Activated B cell treated with CpG ODN at 0.5 μM for 24 hours (primary cell): ENCODE measurements at regions not wholly inside any gene's neighbourhood (a gene's known extent, or its start where the extent isn't known, plus 50 kb on each side); places are given as distances from the start of the nearest gene placed in this dataset.
"Not testable (repeated sequence)": the region's sequence is repeated elsewhere in the genome, so short reads cannot be mapped to it uniquely, and the experiment has no call there.

Source experiments
- ATAC-seq: fragments of 200-7000 bp; cut with Tn5 transposase; one replicate; pipeline ENCODE4 v1.10.0; 2021; ENCODE audit warnings: low read depth, mild to moderate bottlenecking, moderate library complexity
- CTCF ChIA-PET: fragments of 350-600 bp; sonication (Branson Sonifier 250); formaldehyde crosslinking; loops from one replicate; lab custom pipeline; 2021; ENCODE audit warnings: antibody characterized with exemption; lab: Charles Lee
- POLR2A ChIA-PET: fragments of 350-600 bp; sonication (Branson Sonifier 250); formaldehyde crosslinking; loops from one replicate; lab custom pipeline; 2021; ENCODE audit warnings: antibody characterized with exemption; lab: Charles Lee
- DNase-seq: peaks from one replicate; pipeline ENCODE4 v3.0.0; 2022
- H3K27ac Mint-ChIP-seq: one replicate; pipeline ENCODE4 v1.8.0; 2020; ENCODE audit warnings: mixed read lengths
- H3K27me3 Mint-ChIP-seq: one replicate; pipeline ENCODE4 v1.8.0; 2021; ENCODE audit warnings: mixed read lengths
- H3K36me3 Mint-ChIP-seq: one replicate; pipeline ENCODE4 v1.8.0; 2021; ENCODE audit warnings: low read depth, mixed read lengths
- H3K4me1 Mint-ChIP-seq: one replicate; pipeline ENCODE4 v1.8.0; 2021; ENCODE audit warnings: mixed read lengths
- H3K4me3 Mint-ChIP-seq: one replicate; pipeline ENCODE4 v1.8.0; 2020; ENCODE audit warnings: mild to moderate bottlenecking, mixed read lengths
- H3K9me3 Mint-ChIP-seq: one replicate; pipeline ENCODE4 v1.8.0; 2020; ENCODE audit warnings: mixed read lengths
- intact Hi-C: fragments of 100-400 bp; cut with micrococcal nuclease; formaldehyde crosslinking; loops from one replicate; pipeline ENCODE4 v1.15.1; 2024
- TF ChIP-seq, protein P1 (sequence below): fragments of 200-600 bp; IDR thresholded peaks from one replicate; pipeline ENCODE4 v1.8.0; 2022; ENCODE audit warnings: antibody characterized with exemption, mild to moderate bottlenecking

DNA sequence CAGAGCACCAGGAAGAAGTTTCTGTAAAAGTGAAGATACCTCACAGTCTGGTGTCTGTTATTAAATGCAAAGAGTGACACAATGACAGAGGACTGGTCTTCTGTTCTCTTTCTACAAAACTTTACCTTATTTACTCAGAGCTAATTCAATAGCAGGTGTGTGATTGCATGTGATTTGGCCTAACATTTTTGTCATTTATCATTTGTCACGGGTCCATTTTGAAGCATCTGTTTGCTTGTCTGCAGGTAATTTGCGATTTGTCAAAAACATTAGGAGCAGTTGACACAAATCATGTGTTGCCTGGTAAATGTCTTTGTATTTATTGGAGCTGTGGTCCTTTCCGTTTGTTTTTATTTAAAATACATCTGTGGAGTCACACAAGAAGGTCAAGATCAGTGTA, 1232.4 kb downstream of the STIM2 start:
- no peak for ATAC-seq
- no peak overlapping the region for H3K27ac Mint-ChIP-seq
- ChIA-PET POLR2A (no interaction called here), CTCF (no interaction called here)
- intact Hi-C loops = no loop called here
- no peak for DNase-seq
- H3K4me1 Mint-ChIP-seq = no peaks in the 10 kb centered on the region
- no peak overlapping the region for H3K4me3 Mint-ChIP-seq
- TF ChIP-seq, protein P1, sequence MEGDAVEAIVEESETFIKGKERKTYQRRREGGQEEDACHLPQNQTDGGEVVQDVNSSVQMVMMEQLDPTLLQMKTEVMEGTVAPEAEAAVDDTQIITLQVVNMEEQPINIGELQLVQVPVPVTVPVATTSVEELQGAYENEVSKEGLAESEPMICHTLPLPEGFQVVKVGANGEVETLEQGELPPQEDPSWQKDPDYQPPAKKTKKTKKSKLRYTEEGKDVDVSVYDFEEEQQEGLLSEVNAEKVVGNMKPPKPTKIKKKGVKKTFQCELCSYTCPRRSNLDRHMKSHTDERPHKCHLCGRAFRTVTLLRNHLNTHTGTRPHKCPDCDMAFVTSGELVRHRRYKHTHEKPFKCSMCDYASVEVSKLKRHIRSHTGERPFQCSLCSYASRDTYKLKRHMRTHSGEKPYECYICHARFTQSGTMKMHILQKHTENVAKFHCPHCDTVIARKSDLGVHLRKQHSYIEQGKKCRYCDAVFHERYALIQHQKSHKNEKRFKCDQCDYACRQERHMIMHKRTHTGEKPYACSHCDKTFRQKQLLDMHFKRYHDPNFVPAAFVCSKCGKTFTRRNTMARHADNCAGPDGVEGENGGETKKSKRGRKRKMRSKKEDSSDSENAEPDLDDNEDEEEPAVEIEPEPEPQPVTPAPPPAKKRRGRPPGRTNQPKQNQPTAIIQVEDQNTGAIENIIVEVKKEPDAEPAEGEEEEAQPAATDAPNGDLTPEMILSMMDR = no peak
- peaks cover 11% of the 10 kb centered on the region for H3K9me3 Mint-ChIP-seq
- no peaks in the 10 kb centered on the region for H3K27me3 Mint-ChIP-seq
- no peaks in the 10 kb centered on the region for H3K36me3 Mint-ChIP-seq

DNA sequence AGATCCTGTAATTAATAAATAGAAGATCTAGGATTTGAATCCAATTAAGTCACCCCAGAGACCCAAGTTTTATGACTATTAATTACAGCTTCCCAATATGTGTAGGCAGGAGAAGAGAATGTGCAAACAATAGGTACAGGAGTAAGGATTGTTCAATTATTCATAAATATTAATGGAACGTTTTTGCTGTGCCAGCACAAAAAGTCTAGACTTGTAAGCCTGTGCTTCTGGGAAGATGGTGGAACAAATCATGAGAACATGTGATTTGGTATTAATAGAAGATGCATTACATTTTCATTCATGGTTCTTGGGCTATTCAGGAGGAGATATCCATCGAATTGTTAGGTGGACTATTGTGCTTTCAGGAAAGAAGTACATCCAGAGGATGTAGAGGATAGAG, 1240.9 kb downstream of the STIM2 start:
- POLR2A ChIA-PET = no interaction called here
- H3K4me1 Mint-ChIP-seq = no peaks in the 10 kb centered on the region
- H3K36me3 Mint-ChIP-seq = no peaks in the 10 kb centered on the region
- CTCF ChIA-PET = no interaction called here
- ATAC-seq (no peak), DNase-seq (no peak)
- no peak overlapping the region for H3K4me3 Mint-ChIP-seq
- TF ChIP-seq, protein P1 = no peak
- H3K9me3 Mint-ChIP-seq = peaks cover 3% of the 10 kb centered on the region
- H3K27ac Mint-ChIP-seq = no peak overlapping the region
- intact Hi-C loops = no loop called here
- H3K27me3 Mint-ChIP-seq = no peaks in the 10 kb centered on the region

DNA sequence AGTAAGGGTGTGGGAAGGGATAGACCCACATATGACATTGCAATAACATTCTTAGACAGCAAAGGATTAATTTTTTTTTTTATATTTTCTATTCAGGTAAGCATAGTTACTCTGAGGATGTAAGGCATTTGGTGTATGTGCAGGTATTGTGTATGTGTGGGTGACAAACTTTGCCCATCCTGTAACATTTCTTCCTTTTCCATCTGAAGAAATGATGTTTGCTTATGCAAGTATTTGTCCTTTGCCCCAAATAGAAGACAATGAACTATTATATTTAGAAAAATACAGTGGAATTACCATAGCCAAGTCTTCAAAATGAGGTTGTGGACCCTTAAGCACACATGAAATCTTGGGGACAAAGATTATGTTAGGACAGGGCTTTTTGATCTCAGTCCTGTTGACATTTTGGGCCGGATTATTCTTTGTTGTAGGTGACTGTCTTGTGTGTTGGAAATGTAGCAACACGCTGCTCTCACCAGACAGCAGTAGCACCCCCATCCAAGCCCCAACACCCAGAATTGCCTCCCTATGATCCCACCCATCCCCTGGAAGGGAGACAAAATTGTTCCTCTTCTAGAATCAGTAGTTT, 1244.7 kb downstream of the STIM2 start:
- H3K27ac Mint-ChIP-seq = no peak overlapping the region
- ATAC-seq = no peak
- DNase-seq = no peak
- peaks cover 3% of the 10 kb centered on the region for H3K9me3 Mint-ChIP-seq
- H3K4me3 Mint-ChIP-seq = no peak overlapping the region
- ChIA-PET POLR2A (no interaction called here), CTCF (no interaction called here)
- TF ChIP-seq, protein P1 = no peak
- no peaks in the 10 kb centered on the region for H3K36me3 Mint-ChIP-seq
- intact Hi-C loops = no loop called here
- H3K4me1 Mint-ChIP-seq = no peaks in the 10 kb centered on the region
- H3K27me3 Mint-ChIP-seq = no peaks in the 10 kb centered on the region

DNA sequence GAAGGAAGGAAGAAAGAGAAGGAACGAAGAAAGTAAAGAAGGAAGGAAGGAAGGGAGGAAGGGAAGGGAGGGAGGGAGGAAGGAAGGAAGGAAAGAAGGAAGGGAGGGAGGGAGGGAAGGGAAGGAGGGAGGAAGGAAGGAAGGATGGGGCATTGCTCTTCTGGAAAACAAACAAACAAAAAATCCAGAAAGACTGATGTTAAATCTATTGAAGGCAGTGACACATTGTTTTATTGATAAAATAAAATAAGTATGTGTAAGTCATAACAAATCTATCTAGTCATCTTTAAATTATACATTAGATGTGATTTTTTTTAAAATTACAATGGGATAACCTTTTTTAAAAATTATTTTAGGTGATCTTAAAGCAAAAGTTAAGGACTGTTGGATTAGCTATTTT, 1245.5 kb downstream of the STIM2 start:
- peaks cover 3% of the 10 kb centered on the region for H3K9me3 Mint-ChIP-seq
- H3K27me3 Mint-ChIP-seq = no peaks in the 10 kb centered on the region
- ChIA-PET POLR2A (no interaction called here), CTCF (no interaction called here)
- ATAC-seq (no peak), DNase-seq (no peak)
- TF ChIP-seq, protein P1 = no peak
- intact Hi-C loops = no loop called here
- no peaks in the 10 kb centered on the region for H3K4me1 Mint-ChIP-seq
- no peak overlapping the region for H3K4me3 Mint-ChIP-seq
- H3K36me3 Mint-ChIP-seq = no peaks in the 10 kb centered on the region
- no peak overlapping the region for H3K27ac Mint-ChIP-seq

DNA sequence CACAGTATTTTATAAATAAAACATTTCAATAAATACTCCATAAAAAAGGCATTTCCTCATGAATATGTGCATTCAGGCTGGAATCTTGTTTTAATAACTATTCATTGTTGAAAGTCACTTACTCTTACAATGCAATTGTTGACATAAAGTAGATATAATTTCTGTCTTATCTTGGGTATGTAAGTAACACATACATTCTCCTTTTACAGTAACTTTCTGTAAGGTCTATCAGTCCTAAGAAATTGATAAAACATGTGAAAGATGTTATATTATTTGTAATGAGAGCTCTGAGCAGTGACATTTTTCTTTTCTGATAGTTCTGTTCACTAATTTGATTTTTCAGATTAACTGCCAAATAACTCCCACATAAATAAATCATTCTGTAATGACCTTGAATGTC, 1249.2 kb downstream of the STIM2 start:
- intact Hi-C loops = no loop called here
- CTCF ChIA-PET = no interaction called here
- Mint-ChIP-seq H3K4me3 (no peak overlapping the region), H3K27ac (no peak overlapping the region), H3K36me3 (no peaks in the 10 kb centered on the region), H3K9me3 (peaks cover 3% of the 10 kb centered on the region), H3K4me1 (no peaks in the 10 kb centered on the region), H3K27me3 (no peaks in the 10 kb centered on the region)
- TF ChIP-seq, protein P1 = no peak
- DNase-seq (no peak), ATAC-seq (no peak)
- POLR2A ChIA-PET = no interaction called here

DNA sequence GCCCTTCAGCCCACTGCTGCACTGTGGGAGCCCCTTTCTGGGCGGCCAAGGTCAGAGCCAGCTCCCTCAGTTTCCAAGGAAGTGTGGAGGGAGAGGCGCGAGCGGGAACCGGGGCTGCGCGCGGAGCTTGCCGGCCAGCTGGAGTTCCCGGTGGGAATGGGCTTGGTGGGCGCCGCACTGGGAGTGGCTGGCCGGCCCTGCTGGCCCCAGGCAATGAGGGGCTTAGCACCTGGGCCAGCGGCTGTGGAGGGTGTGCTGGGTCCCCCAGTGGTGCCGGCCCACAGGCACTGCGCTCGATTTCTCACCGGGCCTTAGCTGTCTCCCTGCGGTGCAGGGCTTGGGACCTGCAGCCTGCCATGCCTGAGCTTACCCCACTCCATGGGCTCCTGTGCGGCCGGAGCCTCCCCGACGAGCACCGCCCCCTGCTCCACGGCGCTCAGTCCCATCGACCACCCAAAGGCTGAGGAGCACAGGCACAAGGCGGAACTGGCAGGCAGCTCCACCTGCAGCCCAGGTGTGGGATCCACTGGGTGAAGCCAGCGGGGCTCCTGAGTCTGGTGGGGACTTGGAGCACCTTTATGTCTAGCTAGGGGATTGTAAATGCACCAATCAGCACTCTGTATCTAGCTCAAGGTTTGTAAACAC, 1252.2 kb downstream of the STIM2 start:
- POLR2A ChIA-PET, CTCF ChIA-PET, H3K27me3 Mint-ChIP-seq, ATAC-seq, DNase-seq, H3K27ac Mint-ChIP-seq, H3K4me3 Mint-ChIP-seq, H3K36me3 Mint-ChIP-seq, intact Hi-C loops, H3K4me1 Mint-ChIP-seq, H3K9me3 Mint-ChIP-seq: not testable (repeated sequence)

DNA sequence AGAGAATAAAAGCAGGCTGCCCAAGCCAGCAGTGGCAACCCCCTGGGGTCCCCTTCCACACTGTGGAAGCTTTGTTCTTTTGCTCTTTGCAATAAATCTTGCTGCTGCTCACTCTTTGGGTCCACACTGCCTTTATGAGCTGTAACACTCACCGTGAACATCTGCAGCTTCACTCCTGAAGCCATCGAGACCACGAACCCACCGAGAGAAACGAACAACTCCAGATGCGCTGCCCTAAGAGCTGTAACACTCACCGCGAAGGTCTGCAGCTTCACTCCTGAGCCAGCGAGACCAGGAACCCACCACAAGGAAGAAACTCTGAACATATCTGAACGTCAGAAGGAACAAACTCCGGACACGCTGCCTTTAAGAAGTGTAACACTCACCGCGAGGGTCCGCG, 1252.9 kb downstream of the STIM2 start:
- H3K4me3 Mint-ChIP-seq, H3K36me3 Mint-ChIP-seq, DNase-seq, H3K4me1 Mint-ChIP-seq, CTCF ChIA-PET, POLR2A ChIA-PET, ATAC-seq, intact Hi-C loops, H3K9me3 Mint-ChIP-seq, H3K27me3 Mint-ChIP-seq, H3K27ac Mint-ChIP-seq: not testable (repeated sequence)

DNA sequence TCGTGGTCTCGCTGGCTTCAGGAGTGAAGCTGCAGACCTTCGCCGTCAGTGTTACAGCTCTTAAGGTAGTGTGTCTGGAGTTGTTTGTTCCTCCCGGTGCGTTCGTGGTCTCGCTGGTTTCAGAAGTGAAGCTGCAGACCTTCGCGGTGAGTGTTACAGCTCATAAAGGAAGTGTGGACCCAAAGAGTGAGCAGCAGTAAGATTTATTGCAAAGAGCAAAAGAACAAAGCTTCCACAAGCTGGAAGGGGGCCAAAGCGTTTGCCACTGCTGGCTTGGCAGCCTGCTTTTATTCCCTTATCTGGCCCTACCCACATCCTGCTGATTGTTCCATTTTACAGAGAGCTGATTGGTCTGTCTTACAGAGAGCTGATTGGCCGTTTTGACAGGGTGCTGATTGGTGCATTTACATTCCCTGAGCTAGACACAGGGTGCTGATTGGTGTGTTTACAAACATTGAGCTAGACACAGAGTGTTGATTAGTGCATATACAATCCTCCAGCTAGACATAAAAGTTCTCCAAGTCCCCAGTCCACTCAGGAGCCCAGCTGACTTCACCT, 1256.0 kb downstream of the STIM2 start:
- H3K4me3 Mint-ChIP-seq, POLR2A ChIA-PET, H3K27me3 Mint-ChIP-seq, H3K27ac Mint-ChIP-seq, H3K36me3 Mint-ChIP-seq, ATAC-seq, CTCF ChIA-PET, intact Hi-C loops, H3K4me1 Mint-ChIP-seq, DNase-seq: not testable (repeated sequence)
- peaks cover 11% of the 10 kb centered on the region for H3K9me3 Mint-ChIP-seq
